Heart right ventricle (tissue), 16 donors: ENCODE measurements at regions not wholly inside any gene's neighbourhood (a gene's known extent, or its start where the extent isn't known, plus 50 kb on each side); places are given as distances from the start of the nearest gene placed in this dataset.

Experiments used
- ATAC-seq, 8 donors: fragments of 200-7000 bp; cut with Tn5 transposase; one replicate each; pipeline ENCODE4 v1.9.1; 2020; ENCODE audit warnings: mild to moderate bottlenecking in 8 of 8, moderate library complexity in 8 of 8, moderate number of reproducible peaks in 1 of 8
- DNase-seq, 2 donors: peaks; one replicate each; pipeline ENCODE4 v3.0.0-alpha.2; 2020
- H3K27ac ChIP-seq, 10 donors: fragments of 200-600 bp; sonication (generic) in 2 of 10; one replicate each; pipeline versions ENCODE4 v1.5.0 to v1.8.0; 2020 to 2022; ENCODE audit warnings: mild to moderate bottlenecking in 3 of 10
- H3K27me3 ChIP-seq, 7 donors: fragments of 200-600 bp; one replicate each; pipeline ENCODE4 v1.8.0; 2021 to 2022; ENCODE audit warnings: mild to moderate bottlenecking in 2 of 7
- H3K36me3 ChIP-seq, 9 donors: fragments of 200-600 bp; sonication (generic) in 1 of 9; one replicate each; pipeline versions ENCODE4 v1.5.0 to v1.8.0; 2020 to 2022; ENCODE audit warnings: mild to moderate bottlenecking in 2 of 9
- H3K4me1 ChIP-seq, 9 donors: fragments of 200-600 bp; sonication (generic) in 1 of 9; one replicate each; pipeline versions ENCODE4 v1.5.0 to v1.8.0; 2020 to 2022; ENCODE audit warnings: mild to moderate bottlenecking in 4 of 9
- H3K4me3 ChIP-seq, 10 donors: fragments of 200-600 bp; sonication (generic) in 2 of 10; one replicate each; pipeline versions ENCODE4 v1.5.0 to v1.8.0; 2020 to 2022; ENCODE audit warnings: mild to moderate bottlenecking in 7 of 10, moderate library complexity in 2 of 10
- H3K9me3 ChIP-seq, 11 donors: fragments of 200-600 bp in 10 of 11; sonication (generic) in 2 of 11; one replicate each; pipeline versions ENCODE4 v1.5.0 to v1.8.0; 2013 to 2022; ENCODE audit warnings: mild to moderate bottlenecking in 2 of 11, control low read depth in 1 of 11, moderate library complexity in 1 of 11
- WGBS, 2 donors: extraction: QIAGEN DNeasy Blood & Tissue Kit; methylation state at CpG; one replicate each; pipeline ENCODE4 v1.1.7; 2013; ENCODE audit warnings: inconsistent platforms in 1 of 2; 5-methylcytosine and 5-hydroxymethylcytosine counted together
- intact Hi-C, 10 donors: fragments of 100-400 bp; cut with DNase I; formaldehyde crosslinking; loops; one replicate each; pipeline versions ENCODE4 v1.11.1 to v1.14.2; 2022
- TF ChIP-seq, protein P1 (sequence below), 9 donors: fragments of 200-600 bp; sonication (generic) in 2 of 9; IDR thresholded peaks; one replicate each; pipeline versions ENCODE4 v1.5.0 to v1.8.0; 2021 to 2022; ENCODE audit warnings: antibody characterized with exemption in 9 of 9, mild to moderate bottlenecking in 5 of 9, moderate library complexity in 1 of 9
- donor health status: Arrhythmogenic right ventricular cardiomyopathy.
- donor health status: ischemic (EF 13 %, LVEDD 7.1; RV severe dilation, severe dysfunction).
- donor health status: healthy with polysubstance abuse.
- donor health status: DM: no; HTN: yes; CAD: no.
- donor health status: DM: no; HTN: no; CAD: no.
- donor health status: ischemic (EF 25% LVEDD 6.9; RV normal size, moderate dysfunction).
- donor health status: ischemic (EF 25% LVEDD 5.7; RV mildly dilated, moderate dysfunction).
- donor health status: healthy.
- donor health status: DM: yes; HTN: yes; CAD: no.
- donor health status: Ischemic cardiomyopathy.
- donor health status: ischemic (EF 35%, LVEDD 5.7; RV mildly dilated, moderate dysfunction).
- donor health status: nonischemic (EF 11% LVEDD 7.7; RV severe dilation, severe dysfunction).
- donor health status: DM: yes; HTN: yes; CAD: no.
- donor health status: PGD.
- donor health status: ischemic (EF 29% LVEDD 5.4; RV normal size, mild dysfunction).
- donor health status: nonischemic (EF 23%, LVEDD 6.1; RV moderate dilation, normal function).

DNA sequence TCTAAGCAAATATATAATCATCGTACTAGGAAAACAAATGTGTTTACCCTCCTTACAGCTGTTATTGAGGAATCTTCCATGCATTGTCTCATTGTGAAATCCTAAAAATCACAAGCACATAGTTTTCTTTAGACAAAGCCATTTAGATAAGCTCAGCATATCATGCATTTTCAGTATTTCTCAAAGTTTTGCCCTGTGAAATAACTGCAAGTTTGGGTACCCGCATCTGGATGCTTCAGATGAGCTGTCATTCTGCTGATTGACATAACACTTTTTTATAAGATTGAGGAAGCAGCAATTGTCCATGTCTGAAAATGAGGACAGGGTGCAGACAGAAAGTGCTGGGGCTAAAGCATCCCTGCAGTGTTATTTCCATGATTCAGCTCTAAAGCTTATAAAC, 96.2 kb downstream of the IYD start:
- Histone ChIP-seq H3K27ac (no peak overlapping the region), H3K4me1 (no peaks in the 10 kb centered on the region), H3K27me3 (no peaks in the 10 kb centered on the region), H3K9me3 (peaks cover 0 to 5% (median 0%) of the 10 kb centered on the region in 11 donors), H3K36me3 (no peaks in the 10 kb centered on the region), H3K4me3 (no peak overlapping the region)
- ATAC-seq = no peak
- TF ChIP-seq, protein P1, sequence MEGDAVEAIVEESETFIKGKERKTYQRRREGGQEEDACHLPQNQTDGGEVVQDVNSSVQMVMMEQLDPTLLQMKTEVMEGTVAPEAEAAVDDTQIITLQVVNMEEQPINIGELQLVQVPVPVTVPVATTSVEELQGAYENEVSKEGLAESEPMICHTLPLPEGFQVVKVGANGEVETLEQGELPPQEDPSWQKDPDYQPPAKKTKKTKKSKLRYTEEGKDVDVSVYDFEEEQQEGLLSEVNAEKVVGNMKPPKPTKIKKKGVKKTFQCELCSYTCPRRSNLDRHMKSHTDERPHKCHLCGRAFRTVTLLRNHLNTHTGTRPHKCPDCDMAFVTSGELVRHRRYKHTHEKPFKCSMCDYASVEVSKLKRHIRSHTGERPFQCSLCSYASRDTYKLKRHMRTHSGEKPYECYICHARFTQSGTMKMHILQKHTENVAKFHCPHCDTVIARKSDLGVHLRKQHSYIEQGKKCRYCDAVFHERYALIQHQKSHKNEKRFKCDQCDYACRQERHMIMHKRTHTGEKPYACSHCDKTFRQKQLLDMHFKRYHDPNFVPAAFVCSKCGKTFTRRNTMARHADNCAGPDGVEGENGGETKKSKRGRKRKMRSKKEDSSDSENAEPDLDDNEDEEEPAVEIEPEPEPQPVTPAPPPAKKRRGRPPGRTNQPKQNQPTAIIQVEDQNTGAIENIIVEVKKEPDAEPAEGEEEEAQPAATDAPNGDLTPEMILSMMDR (IDR thresholded peaks at IDR 0.05) = no peak
- intact Hi-C loops = no loop called here
- WGBS, 2 donors = 90 to 97% methylated on average over 2 of the region's 2 CpGs
- DNase-seq = no peak

DNA sequence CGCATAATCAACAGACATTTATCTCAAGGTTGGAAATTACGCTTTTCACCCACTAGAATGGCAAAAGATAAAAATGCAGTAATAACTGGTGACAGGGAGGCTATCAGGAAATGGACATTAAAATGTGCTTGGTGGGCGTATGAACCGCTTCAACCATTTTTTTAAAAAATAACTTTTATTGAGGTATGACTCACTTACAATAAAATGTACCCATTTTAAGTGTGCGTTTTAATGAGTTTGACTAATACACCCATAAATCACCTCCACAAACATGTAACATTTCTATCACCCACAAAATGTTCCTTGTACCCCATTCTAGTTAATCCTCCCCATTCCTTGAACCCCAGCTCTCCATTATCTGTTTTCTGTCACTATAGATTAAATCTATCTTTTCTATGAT, 96.8 kb downstream of the IYD start:
- no peak for ATAC-seq
- no peaks in the 10 kb centered on the region for H3K4me1 ChIP-seq
- TF ChIP-seq, protein P1 (IDR thresholded peaks at IDR 0.05) = no peak

GRCh38 chr6:150466196-150466595, 97.4 kb downstream of the IYD start:
- Histone ChIP-seq H3K27ac (no peak overlapping the region), H3K4me3 (no peak overlapping the region), H3K36me3 (no peaks in the 10 kb centered on the region), H3K4me1 (no peaks in the 10 kb centered on the region), H3K9me3 (peaks cover 0 to 5% (median 0%) of the 10 kb centered on the region in 11 donors), H3K27me3 (no peaks in the 10 kb centered on the region)
- TF ChIP-seq, protein P1 (IDR thresholded peaks at IDR 0.05) = no peak
- intact Hi-C loops = no loop called here
- DNase-seq = no peak
- 77 to 85% methylated on average over 5 of the region's 5 CpGs for WGBS, 2 donors
- no peak for ATAC-seq

More for the DNA sequence above, 96.8 kb downstream of the IYD start:
- 89 to 93% methylated on average over 5 of the region's 5 CpGs for WGBS, 2 donors
- Histone ChIP-seq H3K4me3 (no peak overlapping the region), H3K27ac (no peak overlapping the region), H3K36me3 (no peaks in the 10 kb centered on the region), H3K9me3 (peaks cover 0 to 5% (median 0%) of the 10 kb centered on the region in 11 donors), H3K27me3 (no peaks in the 10 kb centered on the region)
- intact Hi-C loops = no loop called here
- no peak for DNase-seq

- Histone ChIP-seq H3K9me3 (peaks cover 0 to 3% (median 0%) of the 10 kb centered on the region in 11 donors), H3K27me3 (no peaks in the 10 kb centered on the region), H3K36me3 (no peaks in the 10 kb centered on the region), H3K4me3 (no peak overlapping the region), H3K27ac (no peak overlapping the region), H3K4me1 (no peaks in the 10 kb centered on the region)
- 56 to 69% methylated on average over 3 of the region's 3 CpGs for WGBS, 2 donors
- intact Hi-C loops = no loop called here
- DNase-seq (no peak), ATAC-seq (no peak)
- TF ChIP-seq, protein P1 (IDR thresholded peaks at IDR 0.05) = no peak
Measured at GRCh38 chr6:150470131-150470530, 101.3 kb downstream of the IYD start.
